Parathyroid adenoma (tissue), 2 donors: ENCODE measurements at regions not wholly inside any gene's neighbourhood (a gene's known extent, or its start where the extent isn't known, plus 50 kb on each side); places are given as distances from the start of the nearest gene placed in this dataset.

Experiments
- H2AFZ ChIP-seq: fragments of 300-600 bp; sonication (generic); one replicate; pipeline ENCODE4 v1.7.0; 2017; ENCODE audit warnings: antibody characterized with exemption, mild to moderate bottlenecking
- H3K27ac ChIP-seq: fragments of 300-600 bp; sonication (generic); one replicate; pipeline ENCODE4 v1.7.0; 2017
- H3K27me3 ChIP-seq: fragments of 300-600 bp; sonication (generic); one replicate; pipeline ENCODE4 v1.7.0; 2017; ENCODE audit warnings: low read length; ENCODE audit not compliant: control insufficient read depth, insufficient read depth
- H3K36me3 ChIP-seq: fragments of 300-600 bp; sonication (generic); one replicate; pipeline ENCODE4 v1.7.0; 2017; ENCODE audit warnings: low read length; ENCODE audit not compliant: control insufficient read depth, insufficient read depth
- H3K4me1 ChIP-seq: fragments of 300-600 bp; sonication (generic); one replicate; pipeline ENCODE4 v1.7.0; 2017; ENCODE audit warnings: control low read depth
- H3K4me2 ChIP-seq: fragments of 300-600 bp; sonication (generic); one replicate; pipeline ENCODE4 v1.7.0; 2017; ENCODE audit warnings: low read length
- H3K4me3 ChIP-seq: fragments of 300-600 bp; sonication (generic); one replicate; pipeline ENCODE4 v1.7.0; 2017; ENCODE audit warnings: low read depth, low read length
- H3K79me2 ChIP-seq: fragments of 300-600 bp; sonication (generic); one replicate; pipeline ENCODE4 v1.7.0; 2017; ENCODE audit warnings: control low read depth
- H3K9ac ChIP-seq: fragments of 300-600 bp; sonication (generic); one replicate; pipeline ENCODE4 v1.7.0; 2017; ENCODE audit warnings: mild to moderate bottlenecking
- H3K9me3 ChIP-seq: fragments of 300-600 bp; sonication (generic); one replicate; pipeline ENCODE4 v1.7.0; 2017; ENCODE audit warnings: low read length; ENCODE audit not compliant: control insufficient read depth
- CTCF ChIP-seq: fragments of 300-600 bp; sonication (generic); IDR thresholded peaks from one replicate; pipeline ENCODE4 v1.7.0; 2017; ENCODE audit warnings: antibody characterized with exemption, mild to moderate bottlenecking
- donor health status: primary hyperparathyroidism.

DNA sequence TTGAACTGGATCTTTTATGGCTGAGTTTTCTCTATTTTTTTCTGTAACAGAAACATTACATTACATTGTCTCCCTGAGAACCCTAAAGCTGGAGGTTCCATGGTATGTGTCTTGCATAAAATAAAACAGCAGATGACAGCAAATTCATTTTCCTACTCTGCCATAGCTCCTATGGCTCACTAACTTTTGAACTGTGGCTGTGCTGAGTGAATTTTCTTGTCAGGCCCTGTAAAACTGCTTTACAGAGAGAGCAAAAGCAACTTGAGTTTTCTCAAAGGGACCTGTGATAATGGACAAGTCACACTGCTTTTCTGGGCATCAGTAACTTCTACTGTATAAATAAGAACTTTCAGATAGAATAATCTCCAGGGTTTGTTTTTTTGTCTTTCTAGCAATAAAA, 129.9 kb upstream of the TSC22D2 start:
- Histone ChIP-seq H3K4me2 (no peak overlapping the region), H3K9me3 (no peaks in the 10 kb centered on the region), H2AFZ (no peak overlapping the region), H3K27me3 (no peaks in the 10 kb centered on the region), H3K4me1 (no peaks in the 10 kb centered on the region), H3K9ac (no peak overlapping the region), H3K36me3 (no peaks in the 10 kb centered on the region), H3K79me2 (no peaks in the 10 kb centered on the region), H3K27ac (no peak overlapping the region), H3K4me3 (no peak overlapping the region)
- no peak for TF ChIP-seq CTCF

DNA sequence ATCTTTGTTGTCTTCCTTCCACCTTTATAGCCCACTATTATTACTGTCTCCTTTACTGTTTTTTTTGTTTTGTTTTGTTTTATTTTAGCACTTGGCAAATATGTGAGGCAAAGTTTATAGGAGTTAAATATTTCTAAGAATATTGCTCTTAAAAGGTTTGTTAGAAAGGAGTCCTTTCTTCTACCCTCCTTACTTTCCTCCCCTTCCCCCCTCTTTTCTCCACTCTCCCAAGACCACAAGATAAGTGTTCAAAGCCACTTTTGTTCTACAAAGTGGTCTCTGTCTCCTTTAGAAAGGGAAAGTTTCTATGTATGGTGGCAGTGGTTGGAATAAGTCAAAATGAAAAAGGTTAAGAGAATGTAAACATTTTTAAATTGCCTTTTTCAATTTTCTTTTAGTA, 130.7 kb upstream of the TSC22D2 start:
- Histone ChIP-seq H3K4me2 (no peak overlapping the region), H3K79me2 (no peaks in the 10 kb centered on the region), H2AFZ (no peak overlapping the region), H3K9ac (no peak overlapping the region), H3K9me3 (no peaks in the 10 kb centered on the region), H3K27me3 (no peaks in the 10 kb centered on the region), H3K4me3 (no peak overlapping the region), H3K36me3 (no peaks in the 10 kb centered on the region), H3K27ac (no peak overlapping the region), H3K4me1 (no peaks in the 10 kb centered on the region)
- TF ChIP-seq CTCF, result no peak

DNA sequence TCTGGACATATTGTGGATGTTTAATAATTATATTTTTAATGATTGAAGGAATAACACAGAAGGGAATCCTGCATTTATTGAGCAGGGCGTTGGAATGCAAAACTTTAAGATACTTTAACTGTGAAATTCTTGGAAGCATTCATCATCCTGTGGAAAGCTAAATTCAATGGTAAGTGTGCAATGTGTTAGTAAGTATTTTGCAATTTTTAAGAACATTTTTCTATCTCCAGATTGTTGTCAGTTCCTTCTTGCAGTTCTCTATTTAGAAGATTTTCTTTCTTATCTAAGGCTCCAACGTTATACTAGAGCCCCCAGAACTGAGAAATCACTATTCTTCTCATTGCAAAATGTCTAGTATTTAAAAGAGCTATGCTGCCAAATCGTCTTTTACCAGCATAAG, 132.2 kb upstream of the TSC22D2 start:
- no peak overlapping the region for H3K4me3 ChIP-seq
- TF ChIP-seq CTCF, result no peak

GRCh38 chr3:150274372-150274771, 133.7 kb upstream of the TSC22D2 start:
- no peaks in the 10 kb centered on the region for H3K4me1 ChIP-seq

More for the DNA sequence above, 132.2 kb upstream of the TSC22D2 start:
- Histone ChIP-seq H3K27me3 (no peaks in the 10 kb centered on the region), H3K9ac (no peak overlapping the region), H3K4me1 (no peaks in the 10 kb centered on the region), H3K4me2 (no peak overlapping the region), H3K79me2 (no peaks in the 10 kb centered on the region), H3K36me3 (no peaks in the 10 kb centered on the region), H3K9me3 (no peaks in the 10 kb centered on the region), H3K27ac (no peak overlapping the region), H2AFZ (no peak overlapping the region)

More at GRCh38 chr3:150274372-150274771, 133.7 kb upstream of the TSC22D2 start:
- no peak overlapping the region for H3K4me2 ChIP-seq
- no peak overlapping the region for H3K9ac ChIP-seq
- no peaks in the 10 kb centered on the region for H3K9me3 ChIP-seq
- H3K79me2 ChIP-seq, result no peaks in the 10 kb centered on the region
- no peak for TF ChIP-seq CTCF
- no peak overlapping the region for H3K27ac ChIP-seq
- no peaks in the 10 kb centered on the region for H3K36me3 ChIP-seq
- H2AFZ ChIP-seq, result no peak overlapping the region
- no peaks in the 10 kb centered on the region for H3K27me3 ChIP-seq
- H3K4me3 ChIP-seq, result no peak overlapping the region
